Ovary (tissue), 7 donors: ENCODE measurements at regions not wholly inside any gene's neighbourhood (a gene's known extent, or its start where the extent isn't known, plus 50 kb on each side); places are given as distances from the start of the nearest gene placed in this dataset.

ENCODE experiments used
- DNase-seq, 5 donors: peaks; one replicate each; pipeline ENCODE4 v3.0.0-alpha.2; 2019 to 2020
- H3K27ac ChIP-seq, 2 donors: fragments of 200-600 bp; one replicate each; pipeline versions ENCODE4 v1.5.1 to v1.8.0; 2019 to 2022
- H3K27me3 ChIP-seq: fragments of 200-600 bp; one replicate; pipeline ENCODE4 v1.8.0; 2022
- H3K36me3 ChIP-seq: fragments of 200-600 bp; sonication (generic); one replicate; pipeline ENCODE4 v1.5.1; 2019
- H3K4me1 ChIP-seq: one replicate; pipeline ENCODE4 v1.8.1; 2013; ENCODE audit warnings: mild to moderate bottlenecking, moderate library complexity; ENCODE audit not compliant: insufficient read depth
- H3K4me3 ChIP-seq: fragments of 200-600 bp; sonication (generic); one replicate; pipeline ENCODE4 v1.5.1; 2017
- H3K9me3 ChIP-seq, 2 donors: fragments of 200-600 bp in 1 of 2; sonication (generic) in 1 of 2; one replicate each; pipeline versions ENCODE4 v1.5.1 to v1.8.1; 2013 to 2019; ENCODE audit warnings: mild to moderate bottlenecking in 1 of 2, moderate library complexity in 1 of 2
- CTCF ChIP-seq, 3 donors: fragments of 450-650 bp in 2 of 3; fragments of 200-600 bp in 1 of 3; IDR thresholded peaks; one replicate each; pipeline versions ENCODE4 v1.5.1 to v1.8.0; 2016 to 2022; ENCODE audit warnings: antibody characterized with exemption in 3 of 3, mild to moderate bottlenecking in 1 of 3
- EP300 ChIP-seq: sonication (generic); formaldehyde crosslinking; IDR thresholded peaks from one replicate; pipeline ENCODE4 v1.6.1; 2017; ENCODE audit warnings: antibody characterized with exemption
- POLR2A ChIP-seq: fragments of 450-650 bp; IDR thresholded peaks from one replicate; pipeline ENCODE4 v1.6.1; 2017; ENCODE audit warnings: antibody characterized with exemption, mild to moderate bottlenecking, moderate library complexity
- WGBS, 3 donors: extraction: QIAGEN DNeasy Blood & Tissue Kit in 1 of 3; methylation state at CpG; one replicate each; pipeline versions ENCODE4 v1.1.5 to v1.1.7; 2013 to 2017; 5-methylcytosine and 5-hydroxymethylcytosine counted together
- intact Hi-C, 4 donors: fragments of 100-400 bp; cut with DNase I; formaldehyde crosslinking; loops; one replicate each; pipeline versions ENCODE4 v1.11.0 to v1.15.1; 2022 to 2023
- donor health status: DM: no; HTN: no; CAD: no; lungs with moderate emphysema.
- donor health status: DM: no; HTN: no; CAD: no.
- donor health status: Bipolar disorder and iron deficiency.
- donor health status: DM: no; HTN: no; CAD: no.
- donor health status: DM: yes; HTN: yes; CAD: no.

- no peak for TF ChIP-seq CTCF (IDR thresholded peaks at IDR 0.05)
- TF ChIP-seq EP300 = no peak
- no peak for TF ChIP-seq POLR2A
These were observed 79.7 kb upstream of the SNRK start for GRCh38 chr3:43206632-43207031.

DNA sequence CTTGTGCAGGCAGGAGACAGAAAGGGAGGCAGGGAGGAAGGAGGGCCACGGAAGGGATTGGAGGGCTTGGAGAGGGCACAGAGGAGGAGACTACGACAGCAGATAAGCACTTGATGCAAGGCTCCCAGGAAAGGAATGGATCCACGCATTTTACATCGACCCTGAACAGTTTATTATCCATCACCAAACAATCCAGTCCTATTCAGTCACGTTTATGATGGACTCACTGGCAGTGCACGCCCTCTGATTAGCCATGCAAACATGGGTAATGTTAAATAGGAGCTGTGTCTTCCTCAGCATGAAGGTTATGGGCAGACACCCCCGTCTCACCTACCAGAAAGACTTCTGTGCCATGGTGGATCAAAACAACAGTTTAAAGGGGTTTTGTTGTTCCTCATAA, 80.2 kb upstream of the SNRK start:
- H3K36me3 ChIP-seq = no peaks in the 10 kb centered on the region
- no peak overlapping the region for H3K27ac ChIP-seq
- TF ChIP-seq EP300 (no peak), POLR2A (no peak), CTCF (IDR thresholded peaks at IDR 0.05) (no peak)
- 59 to 74% (median 64%) methylated on average over 7 of the region's 7 CpGs for WGBS, 3 donors
- H3K4me3 ChIP-seq = no peak overlapping the region
- DNase-seq = no peak
- intact Hi-C loops = no loop called here
- H3K27me3 ChIP-seq = no peaks in the 10 kb centered on the region
- H3K9me3 ChIP-seq = no peaks in the 10 kb centered on the region
- H3K4me1 ChIP-seq = no peaks in the 10 kb centered on the region

More at GRCh38 chr3:43206632-43207031, 79.7 kb upstream of the SNRK start:
- no peaks in the 10 kb centered on the region for H3K27me3 ChIP-seq
- no peaks in the 10 kb centered on the region for H3K9me3 ChIP-seq
- H3K36me3 ChIP-seq = no peaks in the 10 kb centered on the region
- no peak overlapping the region for H3K27ac ChIP-seq
- H3K4me1 ChIP-seq = no peaks in the 10 kb centered on the region
- 83 to 90% (median 87%) methylated on average over 10 of the region's 10 CpGs for WGBS, 3 donors
- H3K4me3 ChIP-seq = no peak overlapping the region
- DNase-seq = no peak
- intact Hi-C loops = no loop called here

GRCh38 chr3:43203022-43203421, 83.3 kb upstream of the SNRK start:
- Histone ChIP-seq H3K4me1 (no peaks in the 10 kb centered on the region), H3K4me3 (no peak overlapping the region), H3K27ac (no peak overlapping the region), H3K9me3 (no peaks in the 10 kb centered on the region), H3K36me3 (no peaks in the 10 kb centered on the region), H3K27me3 (no peaks in the 10 kb centered on the region)
- WGBS, 3 donors = 66 to 82% (median 73%) methylated on average over 3 of the region's 3 CpGs
- intact Hi-C loops = no loop called here
- DNase-seq = no peak
- no peak for TF ChIP-seq EP300
- no peak for TF ChIP-seq CTCF (IDR thresholded peaks at IDR 0.05)
- no peak for TF ChIP-seq POLR2A

- Histone ChIP-seq H3K36me3 (no peaks in the 10 kb centered on the region), H3K4me3 (no peak overlapping the region), H3K9me3 (no peaks in the 10 kb centered on the region), H3K27me3 (no peaks in the 10 kb centered on the region), H3K27ac (no peak overlapping the region), H3K4me1 (no peaks in the 10 kb centered on the region)
- 95 to 96% (median 95%) methylated on average over 1 of the region's 1 CpG for WGBS, 3 donors
- intact Hi-C loops = no loop called here
- no peak for DNase-seq
- TF ChIP-seq EP300 (no peak), CTCF (IDR thresholded peaks at IDR 0.05) (no peak), POLR2A (no peak)
These were observed 84.8 kb upstream of the SNRK start for GRCh38 chr3:43201581-43201980.
